ENCODE measurements at regions not wholly inside any gene's neighbourhood (a gene's known extent, or its start where the extent isn't known, plus 50 kb on each side); places are given as distances from the start of the nearest gene placed in this dataset.

DNA sequence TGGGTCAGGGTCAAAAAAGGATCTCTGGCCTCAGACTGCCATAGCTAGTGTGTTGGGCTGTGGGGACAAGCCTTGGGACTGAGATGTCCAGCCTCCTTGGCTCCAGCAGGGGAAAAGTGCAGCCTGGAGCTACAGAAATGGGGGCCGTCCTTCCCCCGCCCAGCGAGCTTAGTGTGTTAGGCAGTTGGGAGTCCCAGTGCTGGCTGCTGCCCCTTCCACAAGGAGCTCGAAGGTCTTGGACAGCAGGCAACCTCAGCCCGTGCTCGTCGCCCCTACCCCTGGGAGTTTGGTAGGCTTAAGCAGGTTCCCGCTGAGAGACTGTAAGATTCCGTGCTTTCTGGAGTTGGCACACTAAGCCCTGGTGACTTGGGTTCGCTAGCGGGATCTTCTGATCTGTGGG is 293.0 kb upstream of the CDH12 start:
- POLR2A ChIA-PET: no interaction called here
- TF ChIP-seq EZH2 (IDR thresholded peaks at IDR 0.05; ENCODE audit: borderline replicate concordance, insufficient read depth, low read depth, low read length, poor library complexity, severe bottlenecking): no peak
- TF ChIP-seq CTCF (IDR thresholded peaks at IDR 0.05): no peak

DNA sequence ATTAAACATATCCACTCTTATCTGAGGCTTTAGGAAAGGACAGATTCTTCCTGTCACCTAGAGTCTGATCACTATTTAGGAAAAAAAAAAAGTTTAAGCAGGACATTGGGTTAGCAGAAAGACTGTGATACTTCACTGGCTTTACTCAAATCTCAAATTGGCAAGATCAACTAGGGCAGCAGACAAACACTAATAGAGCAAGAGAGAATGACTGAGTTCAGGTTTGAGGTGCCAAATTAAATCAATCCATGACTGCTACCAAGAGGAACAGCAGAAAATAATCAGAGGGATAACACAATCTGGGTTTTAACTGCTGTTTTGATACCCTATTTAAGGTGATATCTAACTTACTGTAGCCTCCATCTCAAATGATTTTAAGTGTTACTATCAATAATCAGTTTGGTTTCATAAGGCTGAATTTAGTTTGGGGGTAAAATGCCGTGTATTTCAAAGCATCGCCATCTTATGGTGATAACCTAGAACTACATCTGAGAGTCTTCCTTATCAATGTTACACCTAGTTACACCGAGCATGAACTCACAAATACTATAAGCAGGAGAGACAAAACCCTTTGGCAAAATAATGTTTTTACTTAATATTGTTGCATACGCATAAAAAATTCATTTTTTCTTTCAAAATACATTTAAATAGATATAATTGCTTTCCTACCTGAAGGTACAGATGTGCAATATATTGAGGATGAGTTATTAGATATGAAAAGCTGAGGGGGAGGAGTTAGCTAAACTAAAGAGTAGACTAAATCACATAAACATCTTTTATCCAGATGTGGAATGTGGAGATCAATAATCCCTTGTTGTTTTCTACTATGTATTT is 286.4 kb upstream of the CDH12 start:
- Mint-ChIP-seq H3K27me3 (no peaks in the 10 kb centered on the region), H3K27ac (no peak overlapping the region), H3K4me3 (no peak overlapping the region), H3K9me3 (ENCODE audit: insufficient read depth) (no peaks in the 10 kb centered on the region), H3K4me1 (no peaks in the 10 kb centered on the region)
- POLR2A ChIA-PET: no interaction called here
- Histone ChIP-seq H3K9me3 (ENCODE audit: control extremely low read depth in 1 of 3, control insufficient read depth in 2 of 3, insufficient read depth in 1 of 3, low read length in 2 of 3) (no peaks in the 10 kb centered on the region), H3K36me3 (replicated peaks in 1 of 2; ENCODE audit: control extremely low read depth in 1 of 2, control insufficient read depth in 1 of 2, extremely low read depth in 1 of 2, insufficient read depth in 2 of 2, low read length in 1 of 2) (no peaks in the 10 kb centered on the region), H3K4me1 (ENCODE audit: control insufficient read depth in 2 of 2, insufficient read depth in 2 of 2, low read length in 2 of 2) (no peaks in the 10 kb centered on the region), H3K79me2 (ENCODE audit: control insufficient read depth, insufficient read depth, low read length) (no peaks in the 10 kb centered on the region), H3K27ac (ENCODE audit: low read length in 2 of 2) (no peak overlapping the region), H2AFZ (ENCODE audit: insufficient read depth, low read depth, low read length, poor library complexity, severe bottlenecking) (no peak overlapping the region), H4K20me1 (ENCODE audit: control insufficient read depth, insufficient read depth, low read length, poor library complexity, severe bottlenecking) (no peaks in the 10 kb centered on the region), H3K4me2 (replicated peaks; ENCODE audit: low read depth, low read length, poor library complexity, severe bottlenecking) (no peak overlapping the region), H3K9ac (ENCODE audit: low read length) (no peak overlapping the region), H3K4me3 (ENCODE audit: control extremely low read depth in 1 of 5, extremely low read depth in 1 of 5, insufficient read depth in 1 of 5, low read depth in 2 of 5, low read length in 4 of 5) (no peak overlapping the region), H3K27me3 (replicated peaks in 1 of 4; ENCODE audit: control extremely low read depth in 1 of 4, control insufficient read depth in 3 of 4, insufficient read depth in 4 of 4, low read length in 3 of 4) (no peaks in the 10 kb centered on the region)
- ATAC-seq (ENCODE audit: low read depth) (no peak), DNase-seq (peak; percentile 37)
- CTCF ChIA-PET: no interaction called here
- intact Hi-C loops (cut with micrococcal nuclease): no loop called here
- no peak for TF ChIP-seq EZH2 (IDR thresholded peaks at IDR 0.05; ENCODE audit: borderline replicate concordance, insufficient read depth, low read depth, low read length, poor library complexity, severe bottlenecking)
- TF ChIP-seq CTCF (IDR thresholded peaks at IDR 0.05): peak; percentile 57
- WGBS (ENCODE audit: insufficient coverage): no CpG with 5 or more reads among the region's 4 CpGs

More for the DNA sequence above, 293.0 kb upstream of the CDH12 start:
- intact Hi-C loops (cut with micrococcal nuclease): no loop called here
- ATAC-seq (ENCODE audit: low read depth): no peak
- no peaks in the 10 kb centered on the region for H3K27me3 Mint-ChIP-seq
- no peak overlapping the region for H3K27ac ChIP-seq (ENCODE audit: low read length in 2 of 2)
- H3K4me1 ChIP-seq (ENCODE audit: control insufficient read depth in 2 of 2, insufficient read depth in 2 of 2, low read length in 2 of 2): no peaks in the 10 kb centered on the region
- H4K20me1 ChIP-seq (ENCODE audit: control insufficient read depth, insufficient read depth, low read length, poor library complexity, severe bottlenecking): no peaks in the 10 kb centered on the region
- H3K4me2 ChIP-seq (replicated peaks; ENCODE audit: low read depth, low read length, poor library complexity, severe bottlenecking): no peak overlapping the region
- no peak for DNase-seq
- H3K4me3 ChIP-seq (ENCODE audit: control extremely low read depth in 1 of 5, extremely low read depth in 1 of 5, insufficient read depth in 1 of 5, low read depth in 2 of 5, low read length in 4 of 5): no peak overlapping the region
- H3K27me3 ChIP-seq (replicated peaks in 1 of 4; ENCODE audit: control extremely low read depth in 1 of 4, control insufficient read depth in 3 of 4, insufficient read depth in 4 of 4, low read length in 3 of 4): no peaks in the 10 kb centered on the region
- H3K79me2 ChIP-seq (ENCODE audit: control insufficient read depth, insufficient read depth, low read length): no peaks in the 10 kb centered on the region
- H3K4me3 Mint-ChIP-seq: no peak overlapping the region
- H2AFZ ChIP-seq (ENCODE audit: insufficient read depth, low read depth, low read length, poor library complexity, severe bottlenecking): no peak overlapping the region
- CTCF ChIA-PET: no interaction called here
- 96% methylated on average over 9 of the region's 11 CpGs for whole genome bisulfite sequencing (ENCODE audit: insufficient coverage)
- H3K27ac Mint-ChIP-seq: no peak overlapping the region
- H3K4me1 Mint-ChIP-seq: no peaks in the 10 kb centered on the region
- H3K9me3 Mint-ChIP-seq (ENCODE audit: insufficient read depth): peaks cover 2% of the 10 kb centered on the region
- H3K9ac ChIP-seq (ENCODE audit: low read length): no peak overlapping the region
- peaks cover 0 to 11% (median 0%) of the 10 kb centered on the region in 3 donors for H3K9me3 ChIP-seq (ENCODE audit: control extremely low read depth in 1 of 3, control insufficient read depth in 2 of 3, insufficient read depth in 1 of 3, low read length in 2 of 3)
- no peaks in the 10 kb centered on the region for H3K36me3 ChIP-seq (replicated peaks in 1 of 2; ENCODE audit: control extremely low read depth in 1 of 2, control insufficient read depth in 1 of 2, extremely low read depth in 1 of 2, insufficient read depth in 2 of 2, low read length in 1 of 2)
